GM12872 (cell line): ENCODE measurements at regions not wholly inside any gene's neighbourhood (a gene's known extent, or its start where the extent isn't known, plus 50 kb on each side); places are given as distances from the start of the nearest gene placed in this dataset.

Source experiments
- TF ChIP-seq, protein P1 (sequence below): IDR thresholded peaks from 3 replicates; pipeline ENCODE4 v1.5.1; 2011; ENCODE audit warnings: low read depth, mild to moderate bottlenecking, low read length, moderate library complexity; ENCODE audit not compliant: insufficient read depth

DNA sequence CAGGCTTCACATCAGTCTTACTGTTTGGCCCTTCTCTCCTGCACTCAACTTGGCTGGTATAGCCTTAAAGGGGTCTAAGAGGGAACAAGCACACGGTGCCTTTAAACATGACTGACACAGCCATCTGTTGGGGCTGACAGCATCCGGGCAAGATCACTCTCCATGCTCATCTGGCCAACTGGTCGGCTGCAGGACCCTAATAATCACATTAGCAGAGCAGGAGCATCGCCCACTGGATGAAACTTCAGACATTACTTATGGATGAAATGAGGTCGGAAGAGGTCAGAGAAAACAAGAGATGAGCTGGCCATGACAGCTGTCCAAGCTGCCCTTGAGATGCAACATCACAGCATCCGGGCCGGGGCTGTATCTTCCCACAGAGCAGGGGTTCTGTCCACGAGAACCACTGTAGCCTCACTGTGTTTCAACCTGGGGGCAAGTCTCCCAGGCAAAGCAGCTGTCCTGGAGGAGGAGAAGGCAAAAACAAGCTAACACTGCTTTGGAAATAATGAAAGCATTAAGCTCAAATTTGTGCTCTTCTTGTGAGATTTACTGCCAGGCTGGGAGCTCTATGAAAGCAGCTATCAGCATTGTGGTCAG lies 94.4 kb upstream of the TTC29 start:
- TF ChIP-seq, protein P1, sequence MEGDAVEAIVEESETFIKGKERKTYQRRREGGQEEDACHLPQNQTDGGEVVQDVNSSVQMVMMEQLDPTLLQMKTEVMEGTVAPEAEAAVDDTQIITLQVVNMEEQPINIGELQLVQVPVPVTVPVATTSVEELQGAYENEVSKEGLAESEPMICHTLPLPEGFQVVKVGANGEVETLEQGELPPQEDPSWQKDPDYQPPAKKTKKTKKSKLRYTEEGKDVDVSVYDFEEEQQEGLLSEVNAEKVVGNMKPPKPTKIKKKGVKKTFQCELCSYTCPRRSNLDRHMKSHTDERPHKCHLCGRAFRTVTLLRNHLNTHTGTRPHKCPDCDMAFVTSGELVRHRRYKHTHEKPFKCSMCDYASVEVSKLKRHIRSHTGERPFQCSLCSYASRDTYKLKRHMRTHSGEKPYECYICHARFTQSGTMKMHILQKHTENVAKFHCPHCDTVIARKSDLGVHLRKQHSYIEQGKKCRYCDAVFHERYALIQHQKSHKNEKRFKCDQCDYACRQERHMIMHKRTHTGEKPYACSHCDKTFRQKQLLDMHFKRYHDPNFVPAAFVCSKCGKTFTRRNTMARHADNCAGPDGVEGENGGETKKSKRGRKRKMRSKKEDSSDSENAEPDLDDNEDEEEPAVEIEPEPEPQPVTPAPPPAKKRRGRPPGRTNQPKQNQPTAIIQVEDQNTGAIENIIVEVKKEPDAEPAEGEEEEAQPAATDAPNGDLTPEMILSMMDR = no peak

DNA sequence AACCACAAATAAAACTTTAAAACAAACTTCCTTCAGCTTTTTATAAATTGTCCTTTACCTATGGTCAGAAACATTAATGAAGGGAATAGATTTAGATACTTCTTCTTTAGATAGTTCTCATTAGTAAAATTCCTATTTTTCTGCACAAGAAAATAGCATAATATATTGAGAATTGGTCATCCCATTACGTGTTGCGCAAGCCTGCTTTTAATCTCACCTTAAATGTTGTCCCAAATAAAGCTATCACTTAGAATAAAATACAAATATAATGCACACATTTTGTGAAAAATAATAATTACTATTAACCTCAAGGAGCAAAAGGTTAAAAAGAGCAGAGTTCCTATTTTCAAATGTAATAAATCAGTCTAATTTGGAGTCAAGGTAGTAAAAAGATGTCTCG lies 95.2 kb upstream of the TTC29 start:
- TF ChIP-seq, protein P1 = no peak

DNA sequence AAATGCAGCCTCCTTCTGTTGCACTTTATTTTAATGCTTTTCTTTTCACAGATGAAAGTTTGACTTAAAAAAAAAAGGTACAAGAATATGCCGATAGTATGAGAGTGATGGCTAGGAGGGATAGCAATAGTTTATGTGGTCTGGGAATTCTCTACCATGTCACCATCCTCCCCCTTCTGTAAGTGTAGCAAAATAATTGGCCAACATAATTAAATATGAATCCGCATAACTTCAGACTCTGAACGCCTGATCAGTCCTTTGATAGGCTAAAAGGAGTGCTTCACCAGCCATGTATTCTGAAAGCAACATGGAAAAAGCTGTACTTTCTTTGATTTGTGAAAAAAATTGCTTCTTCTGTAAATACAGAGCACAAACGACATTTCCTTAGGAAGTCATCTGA lies 95.7 kb upstream of the TTC29 start:
- TF ChIP-seq, protein P1 = no peak

DNA sequence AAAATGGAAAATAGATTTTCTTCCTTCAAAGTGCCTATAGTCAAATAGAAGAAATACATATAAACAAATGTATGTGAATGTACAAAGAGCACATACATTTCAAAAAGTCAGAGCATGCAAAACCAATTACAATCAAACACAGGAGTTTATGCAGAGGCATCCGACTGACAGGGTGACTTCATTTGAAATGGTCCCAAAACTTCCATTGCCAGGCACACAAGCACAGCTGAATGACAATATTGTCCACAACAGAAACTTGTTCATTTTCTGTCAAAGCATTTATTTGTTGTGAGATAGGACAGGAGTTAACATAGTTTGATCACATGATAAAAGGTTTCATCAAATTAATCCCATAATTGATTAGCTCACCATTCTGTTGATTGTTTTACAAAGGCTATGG lies 96.4 kb upstream of the TTC29 start:
- TF ChIP-seq, protein P1 = no peak

DNA sequence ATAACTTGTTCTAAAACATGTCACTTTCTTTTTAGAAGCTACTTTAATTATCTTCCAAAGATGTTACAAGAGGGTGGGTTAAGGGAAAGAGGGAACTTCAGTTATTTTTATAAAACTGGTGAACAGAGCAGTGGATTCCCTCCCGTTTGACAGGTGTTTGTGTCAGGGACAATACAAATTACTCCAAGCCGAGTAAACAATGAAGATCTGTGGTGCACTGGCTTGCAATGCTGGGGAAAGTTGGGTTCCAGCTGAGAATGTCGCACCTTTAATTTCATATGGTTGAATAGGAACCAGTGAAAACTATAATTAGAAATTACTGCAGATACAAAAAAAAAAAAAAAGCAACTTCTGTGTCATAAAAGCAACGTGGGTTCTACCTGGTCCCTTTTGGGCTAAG lies 98.6 kb upstream of the TTC29 start:
- TF ChIP-seq, protein P1 = no peak

DNA sequence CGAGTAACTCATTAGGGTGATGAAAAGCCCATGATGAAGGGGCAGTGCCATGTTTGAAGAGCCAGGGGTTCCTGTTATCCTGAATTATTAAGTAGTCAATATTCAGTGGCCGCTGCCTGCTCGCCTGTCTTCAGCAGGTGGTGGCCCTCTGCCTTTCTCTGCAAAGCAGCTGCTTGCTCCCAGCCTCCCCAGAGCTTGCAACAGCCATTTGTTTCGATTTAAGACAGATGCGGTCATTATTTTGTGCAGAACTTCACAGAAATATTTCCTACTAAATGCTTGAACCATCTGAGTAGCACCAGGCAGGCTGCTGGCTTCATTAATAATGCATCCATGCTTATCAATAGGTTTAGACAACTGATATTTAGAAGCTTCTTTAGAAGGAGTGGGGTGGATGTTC lies 104.3 kb upstream of the TTC29 start:
- TF ChIP-seq, protein P1 = no peak

DNA sequence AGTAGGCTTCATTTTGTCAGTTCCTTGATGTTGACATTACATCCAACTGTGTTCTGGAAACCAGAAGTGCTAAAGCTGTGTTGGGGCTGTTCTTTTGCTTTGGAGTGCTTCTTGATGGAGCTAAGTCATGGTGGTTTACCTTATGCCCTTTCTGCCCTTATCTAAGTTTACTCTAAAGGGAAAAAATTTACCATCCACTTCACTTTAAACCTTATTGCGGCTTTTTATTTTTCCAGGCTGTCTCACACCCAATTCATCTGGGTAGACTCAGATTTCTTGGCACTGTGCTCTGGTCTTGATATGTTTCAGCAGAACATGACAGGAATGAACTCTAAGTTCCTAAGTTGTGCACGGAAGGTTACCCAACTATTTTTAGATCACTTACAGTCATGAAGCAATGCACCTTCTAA lies 104.7 kb upstream of the TTC29 start:
- TF ChIP-seq, protein P1 = no peak
